WTC11 (cell line): ENCODE measurements at regions not wholly inside any gene's neighbourhood (a gene's known extent, or its start where the extent isn't known, plus 50 kb on each side); places are given as distances from the start of the nearest gene placed in this dataset.

Experiments
- ATAC-seq: fragments of 200-7000 bp; cut with Tn5 transposase; 2 replicates; pipeline ENCODE4 v1.10.0; 2021; ENCODE audit warnings: mild to moderate bottlenecking, moderate library complexity
- CTCF ChIA-PET: fragments of 300-600 bp; sonication (Branson Sonifier 250); formaldehyde crosslinking; loops from one replicate; lab custom pipeline; 2021; ENCODE audit warnings: antibody characterized with exemption; lab: Charles Lee
- POLR2A ChIA-PET: fragments of 350-600 bp; sonication (Branson Sonifier 250); formaldehyde crosslinking; loops from one replicate; lab custom pipeline; 2021; ENCODE audit warnings: antibody characterized with exemption; lab: Charles Lee
- DNase-seq: peaks from one replicate; pipeline ENCODE4 v3.0.0; 2021; ENCODE audit warnings: low spot score
- H3K27ac Mint-ChIP-seq: 2 replicates; pipeline ENCODE4 v1.8.0; 2021; ENCODE audit warnings: mixed read lengths
- H3K27me3 Mint-ChIP-seq: 2 replicates; pipeline ENCODE4 v1.8.0; 2021; ENCODE audit warnings: low read depth, mild to moderate bottlenecking, moderate library complexity, mixed read lengths
- H3K36me3 Mint-ChIP-seq: 2 replicates; pipeline ENCODE4 v1.8.0; 2021; ENCODE audit warnings: mixed read lengths
- H3K4me1 Mint-ChIP-seq: 2 replicates; pipeline ENCODE4 v1.8.0; 2022; ENCODE audit warnings: mixed read lengths
- H3K4me3 Mint-ChIP-seq: 2 replicates; pipeline ENCODE4 v1.8.0; 2021; ENCODE audit warnings: mild to moderate bottlenecking, moderate library complexity, mixed read lengths
- H3K9me3 Mint-ChIP-seq: 2 replicates; pipeline ENCODE4 v1.8.0; 2021; ENCODE audit warnings: mixed read lengths
- ATF1 ChIP-seq: sonication (generic); formaldehyde crosslinking; IDR thresholded peaks from 2 replicates; pipeline ENCODE4 v1.8.1; 2023; ENCODE audit warnings: mild to moderate bottlenecking, moderate library complexity, missing genetic modification reagents
- CTCF ChIP-seq: fragments of 200-600 bp; IDR thresholded peaks from 2 replicates; pipeline ENCODE4 v1.8.0; 2022; ENCODE audit warnings: antibody characterized with exemption
- E2F1 ChIP-seq: sonication (generic); formaldehyde crosslinking; IDR thresholded peaks from 2 replicates; pipeline ENCODE4 v1.8.0; 2022; ENCODE audit warnings: mild to moderate bottlenecking, missing genetic modification reagents
- EMX1 ChIP-seq: fragments of 250-450 bp; sonication (Bioruptor Pico); IDR thresholded peaks from 2 replicates; pipeline ENCODE4 v1.8.0; 2021; ENCODE audit warnings: mild to moderate bottlenecking
- MXD4 ChIP-seq: fragments of 250-450 bp; sonication (Bioruptor Pico); IDR thresholded peaks from 2 replicates; pipeline ENCODE4 v1.8.0; 2021; ENCODE audit warnings: mild to moderate bottlenecking, moderate library complexity, borderline replicate concordance
- PRRX2 ChIP-seq: fragments of 250-450 bp; sonication (Bioruptor Pico); IDR thresholded peaks from 2 replicates; pipeline ENCODE4 v1.8.0; 2021; ENCODE audit warnings: mild to moderate bottlenecking
- SOX15 ChIP-seq: fragments of 250-450 bp; sonication (Bioruptor Pico); IDR thresholded peaks from 2 replicates; pipeline ENCODE4 v1.9.0; 2021; ENCODE audit warnings: mild to moderate bottlenecking
- ZNF232 ChIP-seq: sonication (generic); formaldehyde crosslinking; IDR thresholded peaks from 2 replicates; pipeline ENCODE4 v1.8.0; 2022; ENCODE audit warnings: mild to moderate bottlenecking, missing genetic modification reagents
- TF ChIP-seq, protein P1 (sequence below): sonication (generic); formaldehyde crosslinking; IDR thresholded peaks from 2 replicates; pipeline ENCODE4 v1.8.1; 2022; ENCODE audit warnings: missing genetic modification reagents, borderline replicate concordance
- TF ChIP-seq, protein P2 (sequence below): sonication (generic); formaldehyde crosslinking; IDR thresholded peaks from 2 replicates; pipeline ENCODE4 v1.8.0; 2022; ENCODE audit warnings: mild to moderate bottlenecking, missing genetic modification reagents
- TF ChIP-seq, protein P3 (sequence below): sonication (generic); formaldehyde crosslinking; conservative IDR thresholded peaks from 2 replicates; pipeline ENCODE4 v1.8.1; 2022; ENCODE audit warnings: mild to moderate bottlenecking, missing genetic modification reagents
- TF ChIP-seq, protein P4 (sequence below): sonication (generic); formaldehyde crosslinking; IDR thresholded peaks from 2 replicates; pipeline ENCODE4 v1.8.1; 2023; ENCODE audit warnings: mild to moderate bottlenecking, missing genetic modification reagents, moderate library complexity
- TF ChIP-seq, protein P5 (sequence below): sonication (generic); formaldehyde crosslinking; IDR thresholded peaks from 2 replicates; pipeline ENCODE4 v1.8.0; 2023; ENCODE audit warnings: missing genetic modification reagents
- TF ChIP-seq, protein P6 (sequence below): sonication (generic); formaldehyde crosslinking; IDR thresholded peaks from 2 replicates; pipeline ENCODE4 v1.8.0; 2022; ENCODE audit warnings: mild to moderate bottlenecking, missing genetic modification reagents
- TF ChIP-seq, protein P7 (sequence below): sonication (generic); formaldehyde crosslinking; IDR thresholded peaks from 2 replicates; pipeline ENCODE4 v1.8.1; 2023; ENCODE audit warnings: mild to moderate bottlenecking, moderate library complexity, missing genetic modification reagents

- POLR2A ChIA-PET, result no interaction called here
- Mint-ChIP-seq H3K4me3 (no peak overlapping the region), H3K4me1 (no peaks in the 10 kb centered on the region), H3K36me3 (no peaks in the 10 kb centered on the region), H3K27ac (no peak overlapping the region), H3K9me3 (0 out of 2 replicates have a peak, but pooled peaks cover 5% of the 10 kb centered on the region), H3K27me3 (no peaks in the 10 kb centered on the region)
- ATAC-seq (no peak), DNase-seq (no peak)
- CTCF ChIA-PET, result no interaction called here
- TF ChIP-seq, protein P1, sequence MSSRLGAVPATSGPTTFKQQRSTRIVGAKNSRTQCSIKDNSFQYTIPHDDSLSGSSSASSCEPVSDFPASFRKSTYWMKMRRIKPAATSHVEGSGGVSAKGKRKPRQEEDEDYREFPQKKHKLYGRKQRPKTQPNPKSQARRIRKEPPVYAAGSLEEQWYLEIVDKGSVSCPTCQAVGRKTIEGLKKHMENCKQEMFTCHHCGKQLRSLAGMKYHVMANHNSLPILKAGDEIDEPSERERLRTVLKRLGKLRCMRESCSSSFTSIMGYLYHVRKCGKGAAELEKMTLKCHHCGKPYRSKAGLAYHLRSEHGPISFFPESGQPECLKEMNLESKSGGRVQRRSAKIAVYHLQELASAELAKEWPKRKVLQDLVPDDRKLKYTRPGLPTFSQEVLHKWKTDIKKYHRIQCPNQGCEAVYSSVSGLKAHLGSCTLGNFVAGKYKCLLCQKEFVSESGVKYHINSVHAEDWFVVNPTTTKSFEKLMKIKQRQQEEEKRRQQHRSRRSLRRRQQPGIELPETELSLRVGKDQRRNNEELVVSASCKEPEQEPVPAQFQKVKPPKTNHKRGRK (CRISPR knock-in tag), result no peak
- TF ChIP-seq, protein P2, sequence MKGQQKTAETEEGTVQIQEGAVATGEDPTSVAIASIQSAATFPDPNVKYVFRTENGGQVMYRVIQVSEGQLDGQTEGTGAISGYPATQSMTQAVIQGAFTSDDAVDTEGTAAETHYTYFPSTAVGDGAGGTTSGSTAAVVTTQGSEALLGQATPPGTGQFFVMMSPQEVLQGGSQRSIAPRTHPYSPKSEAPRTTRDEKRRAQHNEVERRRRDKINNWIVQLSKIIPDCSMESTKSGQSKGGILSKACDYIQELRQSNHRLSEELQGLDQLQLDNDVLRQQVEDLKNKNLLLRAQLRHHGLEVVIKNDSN (CRISPR knock-in tag), result no peak
These were observed 81.5 kb downstream of the PRDM9 start for GRCh38 chr5:23588841-23589326.

GRCh38 chr5:23591250-23591649 is 83.8 kb downstream of the PRDM9 start:
- 0 out of 2 replicates have a peak, but pooled peaks cover 5% of the 10 kb centered on the region for H3K9me3 Mint-ChIP-seq
- TF ChIP-seq CTCF (no peak), PRRX2 (CRISPR knock-in tag) (no peak), ATF1 (CRISPR knock-in tag) (no peak), E2F1 (CRISPR knock-in tag) (no peak), MXD4 (CRISPR knock-in tag) (no peak)
- TF ChIP-seq, protein P3, sequence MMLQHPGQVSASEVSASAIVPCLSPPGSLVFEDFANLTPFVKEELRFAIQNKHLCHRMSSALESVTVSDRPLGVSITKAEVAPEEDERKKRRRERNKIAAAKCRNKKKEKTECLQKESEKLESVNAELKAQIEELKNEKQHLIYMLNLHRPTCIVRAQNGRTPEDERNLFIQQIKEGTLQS (CRISPR knock-in tag), result no peak
- TF ChIP-seq, protein P4, sequence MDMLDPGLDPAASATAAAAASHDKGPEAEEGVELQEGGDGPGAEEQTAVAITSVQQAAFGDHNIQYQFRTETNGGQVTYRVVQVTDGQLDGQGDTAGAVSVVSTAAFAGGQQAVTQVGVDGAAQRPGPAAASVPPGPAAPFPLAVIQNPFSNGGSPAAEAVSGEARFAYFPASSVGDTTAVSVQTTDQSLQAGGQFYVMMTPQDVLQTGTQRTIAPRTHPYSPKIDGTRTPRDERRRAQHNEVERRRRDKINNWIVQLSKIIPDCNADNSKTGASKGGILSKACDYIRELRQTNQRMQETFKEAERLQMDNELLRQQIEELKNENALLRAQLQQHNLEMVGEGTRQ (CRISPR knock-in tag), result no peak
- TF ChIP-seq, protein P5, sequence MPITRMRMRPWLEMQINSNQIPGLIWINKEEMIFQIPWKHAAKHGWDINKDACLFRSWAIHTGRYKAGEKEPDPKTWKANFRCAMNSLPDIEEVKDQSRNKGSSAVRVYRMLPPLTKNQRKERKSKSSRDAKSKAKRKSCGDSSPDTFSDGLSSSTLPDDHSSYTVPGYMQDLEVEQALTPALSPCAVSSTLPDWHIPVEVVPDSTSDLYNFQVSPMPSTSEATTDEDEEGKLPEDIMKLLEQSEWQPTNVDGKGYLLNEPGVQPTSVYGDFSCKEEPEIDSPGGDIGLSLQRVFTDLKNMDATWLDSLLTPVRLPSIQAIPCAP, result no peak
- ChIA-PET CTCF (no interaction called here), POLR2A (no interaction called here)
- no peaks in the 10 kb centered on the region for H3K27me3 Mint-ChIP-seq
- H3K27ac Mint-ChIP-seq, result no peak overlapping the region
- DNase-seq (no peak), ATAC-seq (no peak)
- no peaks in the 10 kb centered on the region for H3K4me1 Mint-ChIP-seq
- no peaks in the 10 kb centered on the region for H3K36me3 Mint-ChIP-seq
- H3K4me3 Mint-ChIP-seq, result no peak overlapping the region

- no peak overlapping the region for H3K27ac Mint-ChIP-seq
These were observed 99.5 kb downstream of the PRDM9 start for GRCh38 chr5:23606927-23607326.

More at GRCh38 chr5:23606927-23607326, 99.5 kb downstream of the PRDM9 start:
- no peaks in the 10 kb centered on the region for H3K36me3 Mint-ChIP-seq
- CTCF ChIA-PET, result no interaction called here
- H3K4me1 Mint-ChIP-seq, result no peaks in the 10 kb centered on the region
- H3K9me3 Mint-ChIP-seq, result peaks cover 17% of the 10 kb centered on the region
- no peak for DNase-seq
- H3K27me3 Mint-ChIP-seq, result no peaks in the 10 kb centered on the region
- TF ChIP-seq ZNF232 (CRISPR knock-in tag) (no peak), EMX1 (no peak), SOX15 (CRISPR knock-in tag) (no peak)
- TF ChIP-seq, protein P6, sequence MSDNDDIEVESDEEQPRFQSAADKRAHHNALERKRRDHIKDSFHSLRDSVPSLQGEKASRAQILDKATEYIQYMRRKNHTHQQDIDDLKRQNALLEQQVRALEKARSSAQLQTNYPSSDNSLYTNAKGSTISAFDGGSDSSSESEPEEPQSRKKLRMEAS, result no peak
- TF ChIP-seq, protein P7, sequence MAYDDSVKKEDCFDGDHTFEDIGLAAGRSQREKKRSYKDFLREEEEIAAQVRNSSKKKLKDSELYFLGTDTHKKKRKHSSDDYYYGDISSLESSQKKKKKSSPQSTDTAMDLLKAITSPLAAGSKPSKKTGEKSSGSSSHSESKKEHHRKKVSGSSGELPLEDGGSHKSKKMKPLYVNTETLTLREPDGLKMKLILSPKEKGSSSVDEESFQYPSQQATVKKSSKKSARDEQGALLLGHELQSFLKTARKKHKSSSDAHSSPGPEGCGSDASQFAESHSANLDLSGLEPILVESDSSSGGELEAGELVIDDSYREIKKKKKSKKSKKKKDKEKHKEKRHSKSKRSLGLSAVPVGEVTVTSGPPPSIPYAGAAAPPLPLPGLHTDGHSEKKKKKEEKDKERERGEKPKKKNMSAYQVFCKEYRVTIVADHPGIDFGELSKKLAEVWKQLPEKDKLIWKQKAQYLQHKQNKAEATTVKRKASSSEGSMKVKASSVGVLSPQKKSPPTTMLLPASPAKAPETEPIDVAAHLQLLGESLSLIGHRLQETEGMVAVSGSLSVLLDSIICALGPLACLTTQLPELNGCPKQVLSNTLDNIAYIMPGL (CRISPR knock-in tag), result no peak
- TF ChIP-seq, all 79 proteins: peak for 0
- no peak for ATAC-seq
- POLR2A ChIA-PET, result no interaction called here
- no peak overlapping the region for H3K4me3 Mint-ChIP-seq
